ENCODE measurements at regions not wholly inside any gene's neighbourhood (a gene's known extent, or its start where the extent isn't known, plus 50 kb on each side); places are given as distances from the start of the nearest gene placed in this dataset.
"Not testable (repeated sequence)": the region's sequence is repeated elsewhere in the genome, so short reads cannot be mapped to it uniquely, and the experiment has no call there.

DNA sequence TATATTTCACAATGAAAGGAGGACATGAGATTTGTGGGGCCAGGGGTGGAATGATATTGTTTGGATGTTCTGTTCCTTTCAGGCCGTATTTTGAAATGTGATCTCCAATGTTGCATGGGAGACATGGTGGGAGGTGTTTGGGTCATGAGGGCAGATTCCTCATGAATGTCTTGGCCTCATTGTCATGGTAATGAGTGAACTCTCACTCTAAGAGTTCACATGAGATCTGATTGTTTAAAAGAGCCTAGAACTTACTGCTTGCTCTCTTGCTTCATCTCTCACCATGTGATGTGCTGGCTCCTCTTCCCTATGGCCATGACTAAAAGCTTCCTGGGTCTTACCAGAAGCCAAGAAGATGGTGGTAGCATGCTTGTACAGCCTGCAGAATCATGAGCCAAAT, 1183.0 kb downstream of the TECRL start:
- DNase-seq = no peak

- DNase-seq = no peak
Measured at GRCh38 chr4:63222466-63222865, 1186.8 kb downstream of the TECRL start.

- no peak for DNase-seq
Measured at GRCh38 chr4:63221477-63221876, 1187.8 kb downstream of the TECRL start.

GRCh38 chr4:63218856-63219255, 1190.4 kb downstream of the TECRL start:
- no peak for DNase-seq

- no peak for DNase-seq
Measured at GRCh38 chr4:63214076-63214475, 1195.2 kb downstream of the TECRL start.

DNA sequence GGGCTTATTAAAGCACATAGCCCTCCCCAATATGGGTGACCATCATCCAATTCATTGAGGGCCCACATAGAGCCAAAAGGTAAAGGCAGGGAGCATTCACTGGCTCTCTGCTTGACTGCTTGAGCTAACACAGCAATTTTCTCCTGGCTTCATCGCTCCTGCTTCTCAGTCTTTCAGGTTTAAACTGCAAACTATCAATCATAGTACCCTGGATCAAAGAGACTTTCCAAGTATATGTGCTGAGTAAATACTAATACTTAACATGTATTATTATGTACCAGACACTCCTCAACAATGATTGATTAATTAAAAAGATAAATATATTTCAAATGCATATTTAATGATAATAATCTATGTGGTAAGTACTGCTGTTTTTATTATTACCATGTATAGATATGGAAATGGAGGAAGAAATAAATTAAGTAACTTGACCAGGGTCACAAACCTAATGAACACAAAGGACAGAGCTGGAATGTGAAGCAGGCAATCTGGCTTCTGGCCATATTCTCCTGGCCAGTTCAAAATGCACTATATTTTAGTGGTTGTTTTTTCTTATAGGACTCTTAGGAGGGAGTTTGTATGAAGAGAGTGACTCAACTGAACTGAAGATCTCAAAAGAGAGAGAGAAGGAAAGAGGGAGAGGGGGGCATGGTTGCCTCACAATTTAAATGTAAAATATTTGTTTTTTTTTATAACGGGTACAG, 1197.3 kb downstream of the TECRL start:
- no peak for DNase-seq

- no peak for DNase-seq
Measured at GRCh38 chr4:63211375-63211774, 1197.9 kb downstream of the TECRL start.

DNA sequence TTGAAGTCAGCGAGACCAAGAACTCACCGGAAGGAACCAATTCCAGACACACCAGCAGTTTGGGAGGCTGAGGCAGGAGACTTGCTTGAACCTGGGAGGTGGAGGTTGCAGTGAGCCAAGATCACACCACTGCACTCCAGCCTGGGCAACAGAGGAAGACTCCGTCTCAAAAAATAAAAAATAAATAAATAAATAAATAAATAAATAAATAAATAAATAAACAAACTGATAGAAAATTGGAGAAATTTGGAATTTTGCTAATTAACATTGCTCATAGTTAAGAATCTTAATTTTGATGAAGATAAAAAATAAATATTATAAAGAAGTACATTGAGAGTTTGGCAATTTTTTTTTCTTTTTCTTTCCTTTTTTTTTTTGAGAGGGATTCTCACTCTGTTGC, 1216.2 kb downstream of the TECRL start:
- not testable (repeated sequence) for DNase-seq

GRCh38 chr4:63171341-63171740, 1237.9 kb downstream of the TECRL start:
- no peak for DNase-seq

- DNase-seq = no peak
Measured at GRCh38 chr4:63170923-63171322, 1238.3 kb downstream of the TECRL start.

GRCh38 chr4:63169836-63170235, 1239.4 kb downstream of the TECRL start:
- no peak for DNase-seq

- no peak for DNase-seq
Measured at GRCh38 chr4:63155561-63155960, 1253.7 kb downstream of the TECRL start.

DNA sequence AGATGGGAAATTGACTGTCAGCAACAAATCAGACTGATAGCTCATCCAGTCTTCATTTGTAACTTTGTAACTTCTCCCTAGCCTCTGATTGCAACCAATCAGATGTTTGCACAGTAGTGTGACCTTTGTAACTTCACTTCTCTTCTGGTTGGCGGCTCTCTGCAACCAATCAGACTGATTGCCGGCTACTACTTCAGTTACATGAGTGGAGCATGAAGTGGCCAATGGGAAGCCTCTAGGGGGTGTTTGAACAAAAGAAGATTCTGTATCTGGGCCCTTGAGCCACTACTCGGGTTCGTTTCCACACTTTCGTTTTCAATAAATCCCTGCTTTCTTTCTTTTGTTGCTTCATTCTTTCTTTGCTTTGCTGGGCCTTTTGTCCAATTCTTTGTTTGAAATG, 1285.8 kb downstream of the TECRL start:
- no peak for DNase-seq

GRCh38 chr4:63122955-63123354, 1286.3 kb downstream of the TECRL start:
- no peak for DNase-seq

GRCh38 chr4:63106600-63106999, 1302.7 kb downstream of the TECRL start:
- DNase-seq = no peak

- DNase-seq = no peak
Measured at GRCh38 chr4:63105839-63106238, 1303.4 kb downstream of the TECRL start.

DNA sequence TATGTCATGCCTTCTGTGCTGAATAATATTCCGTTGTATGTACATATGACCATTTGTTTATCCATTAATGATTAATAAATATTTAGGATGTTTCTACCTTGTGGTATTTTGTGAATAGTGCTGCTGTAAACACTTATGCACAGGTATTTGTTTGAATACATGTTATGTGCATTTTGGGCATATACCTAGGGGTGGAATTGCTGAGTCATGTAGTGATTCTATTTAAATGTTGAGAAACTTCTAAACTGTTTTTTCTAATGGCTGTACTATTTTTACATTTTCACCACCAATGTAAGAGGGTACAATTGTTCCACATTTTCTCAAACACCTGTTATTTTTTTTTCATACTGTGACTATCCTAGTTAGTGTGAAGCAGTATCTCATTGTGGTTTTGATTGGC, 1318.6 kb downstream of the TECRL start:
- no peak for DNase-seq

- no peak for DNase-seq
Measured at GRCh38 chr4:63085091-63085490, 1324.2 kb downstream of the TECRL start.

- no peak for DNase-seq
Measured at GRCh38 chr4:63080934-63081333, 1328.3 kb downstream of the TECRL start.

- no peak for DNase-seq
Measured at GRCh38 chr4:63063760-63064159, 1345.5 kb downstream of the TECRL start.

GRCh38 chr4:63062891-63063290, 1346.4 kb downstream of the TECRL start:
- DNase-seq = not testable (repeated sequence)

GRCh38 chr4:63049726-63050125, 1359.5 kb downstream of the TECRL start:
- DNase-seq = no peak

GRCh38 chr4:63049278-63049677, 1360.0 kb downstream of the TECRL start:
- no peak for DNase-seq

GRCh38 chr4:63036159-63036866, 1372.9 kb downstream of the TECRL start:
- no peak for DNase-seq

DNA sequence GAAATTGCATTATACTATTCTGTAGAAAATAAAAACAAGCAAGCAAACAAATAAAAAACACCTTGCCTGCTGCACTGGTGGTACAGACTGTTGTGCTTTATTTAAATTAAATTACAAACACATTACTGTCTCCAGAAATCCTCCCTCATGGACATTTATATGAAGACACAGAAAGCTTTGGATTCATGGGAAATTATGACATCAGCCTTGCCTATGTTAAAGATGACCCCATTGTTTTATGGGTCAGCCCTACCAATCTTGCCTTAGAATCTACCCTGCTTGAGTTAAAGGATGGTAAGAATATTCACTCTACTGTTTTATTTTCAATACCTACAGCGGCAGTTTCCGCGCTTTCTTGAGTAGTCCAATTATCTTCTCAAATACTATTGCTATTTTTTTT, 1379.9 kb downstream of the TECRL start:
- DNase-seq = no peak
